ENCODE measurements at regions not wholly inside any gene's neighbourhood (a gene's known extent, or its start where the extent isn't known, plus 50 kb on each side); places are given as distances from the start of the nearest gene placed in this dataset.

DNA sequence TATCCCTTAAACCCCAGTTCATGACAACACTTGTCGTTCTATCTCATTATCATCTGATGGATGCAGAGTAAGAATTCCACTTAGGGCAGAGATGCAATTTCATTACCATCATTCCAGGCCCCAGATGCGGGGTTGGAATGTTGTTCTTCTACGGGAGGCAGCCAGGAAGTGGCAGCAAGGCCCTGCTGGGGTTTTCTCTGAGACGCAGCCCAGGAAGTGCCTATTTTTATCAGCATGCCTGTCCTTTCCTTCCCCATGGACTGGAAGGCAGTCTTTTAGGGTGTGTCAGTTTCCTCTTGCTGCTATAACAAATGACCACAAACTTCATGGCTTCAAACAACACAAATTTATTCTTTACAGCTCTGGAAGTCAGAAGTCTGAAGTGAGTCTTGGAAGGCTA, 246.6 kb upstream of the DYNLRB2 start:
- Histone ChIP-seq H3K79me1 (replicated peaks; ENCODE audit: low read length, poor library complexity, severe bottlenecking) (no peaks in the 10 kb centered on the region), H3K4me2 (ENCODE audit: low read length, poor library complexity, severe bottlenecking) (no peak overlapping the region), H3K9ac (ENCODE audit: low read length) (no peak overlapping the region), H3K23ac (ENCODE audit: low read length in 2 of 2) (no peak overlapping the region), H3K9me3 (ENCODE audit: control insufficient read depth, low read length) (no peaks in the 10 kb centered on the region), H3K36me3 (ENCODE audit: control insufficient read depth in 1 of 2, insufficient read depth in 2 of 2, low read depth in 1 of 2, low read length in 2 of 2) (no peaks in the 10 kb centered on the region), H2AK5ac (ENCODE audit: low read length, severe bottlenecking) (no peak overlapping the region), H3K27ac (ENCODE audit: low read length, poor library complexity, severe bottlenecking) (no peak overlapping the region), H3K4ac (ENCODE audit: low read depth in 1 of 2, low read length in 2 of 2) (no peak overlapping the region), H4K8ac (ENCODE audit: low read length) (no peak overlapping the region), H4K91ac (ENCODE audit: low read length) (no peak overlapping the region), H2BK120ac (ENCODE audit: low read depth, low read length) (no peak overlapping the region), H2BK12ac (ENCODE audit: low read length in 2 of 2) (no peak overlapping the region), H2AFZ (ENCODE audit: low read depth, low read length) (no peak overlapping the region), H2BK5ac (ENCODE audit: low read depth, low read length, poor library complexity, severe bottlenecking) (no peak overlapping the region), H3K14ac (ENCODE audit: low read length in 2 of 2) (no peak overlapping the region), H3K27me3 (ENCODE audit: control insufficient read depth in 1 of 2, insufficient read depth in 1 of 2, low read length in 2 of 2) (no peaks in the 10 kb centered on the region), H2BK15ac (ENCODE audit: low read depth, poor library complexity, severe bottlenecking) (no peak overlapping the region), H3K18ac (ENCODE audit: low read depth in 1 of 2, low read length in 2 of 2) (no peak overlapping the region), H3K4me1 (ENCODE audit: control insufficient read depth, insufficient read depth, low read depth, low read length) (no peaks in the 10 kb centered on the region), H3K4me3 (ENCODE audit: insufficient read depth in 1 of 2, low read depth in 1 of 2, low read length in 2 of 2) (no peak overlapping the region)
- 24% methylated on average over 4 of the region's 4 CpGs for WGBS
- DNase-seq: no peak

DNA sequence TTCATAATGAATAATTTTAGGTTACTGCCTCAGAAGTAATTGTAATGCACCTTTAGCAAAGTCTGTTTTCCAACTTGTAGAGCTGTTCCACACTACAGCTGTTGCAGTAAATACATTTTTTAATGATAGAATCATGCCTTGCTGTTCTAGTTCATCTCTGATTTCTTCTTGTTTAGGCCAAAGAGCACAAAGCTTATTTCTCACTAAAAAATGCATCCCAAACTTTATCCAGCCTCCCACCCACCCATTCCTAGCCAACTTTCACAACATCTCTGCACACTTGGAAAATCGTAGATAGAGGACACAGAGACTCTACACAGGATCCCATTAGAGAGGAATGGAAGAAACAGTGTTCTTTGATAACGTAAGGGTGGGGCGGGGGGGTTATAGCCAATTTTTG, 252.2 kb upstream of the DYNLRB2 start:
- DNase-seq: no peak
- H3K79me1 ChIP-seq (replicated peaks; ENCODE audit: low read length, poor library complexity, severe bottlenecking): no peaks in the 10 kb centered on the region
- H4K8ac ChIP-seq (ENCODE audit: low read length): no peak overlapping the region
- no peaks in the 10 kb centered on the region for H3K27me3 ChIP-seq (ENCODE audit: control insufficient read depth in 1 of 2, insufficient read depth in 1 of 2, low read length in 2 of 2)
- no peak overlapping the region for H2AK5ac ChIP-seq (ENCODE audit: low read length, severe bottlenecking)
- H3K23ac ChIP-seq (ENCODE audit: low read length in 2 of 2): no peak overlapping the region
- no peak overlapping the region for H2BK5ac ChIP-seq (ENCODE audit: low read depth, low read length, poor library complexity, severe bottlenecking)
- no peak overlapping the region for H2BK12ac ChIP-seq (ENCODE audit: low read length in 2 of 2)
- H3K27ac ChIP-seq (ENCODE audit: low read length, poor library complexity, severe bottlenecking): no peak overlapping the region
- H3K14ac ChIP-seq (ENCODE audit: low read length in 2 of 2): no peak overlapping the region
- H2BK120ac ChIP-seq (ENCODE audit: low read depth, low read length): no peak overlapping the region
- no peaks in the 10 kb centered on the region for H3K36me3 ChIP-seq (ENCODE audit: control insufficient read depth in 1 of 2, insufficient read depth in 2 of 2, low read depth in 1 of 2, low read length in 2 of 2)
- no peak overlapping the region for H4K91ac ChIP-seq (ENCODE audit: low read length)
- H3K4me3 ChIP-seq (ENCODE audit: insufficient read depth in 1 of 2, low read depth in 1 of 2, low read length in 2 of 2): no peak overlapping the region
- whole genome bisulfite sequencing: 92% methylated on average over 2 of the region's 3 CpGs
- H3K4me1 ChIP-seq (ENCODE audit: control insufficient read depth, insufficient read depth, low read depth, low read length): no peaks in the 10 kb centered on the region
- no peak overlapping the region for H2AFZ ChIP-seq (ENCODE audit: low read depth, low read length)
- no peak overlapping the region for H3K18ac ChIP-seq (ENCODE audit: low read depth in 1 of 2, low read length in 2 of 2)
- H3K9me3 ChIP-seq (ENCODE audit: control insufficient read depth, low read length): no peaks in the 10 kb centered on the region
- H3K4me2 ChIP-seq (ENCODE audit: low read length, poor library complexity, severe bottlenecking): no peak overlapping the region
- H3K9ac ChIP-seq (ENCODE audit: low read length): no peak overlapping the region
- no peak overlapping the region for H3K4ac ChIP-seq (ENCODE audit: low read depth in 1 of 2, low read length in 2 of 2)
- no peak overlapping the region for H2BK15ac ChIP-seq (ENCODE audit: low read depth, poor library complexity, severe bottlenecking)

DNA sequence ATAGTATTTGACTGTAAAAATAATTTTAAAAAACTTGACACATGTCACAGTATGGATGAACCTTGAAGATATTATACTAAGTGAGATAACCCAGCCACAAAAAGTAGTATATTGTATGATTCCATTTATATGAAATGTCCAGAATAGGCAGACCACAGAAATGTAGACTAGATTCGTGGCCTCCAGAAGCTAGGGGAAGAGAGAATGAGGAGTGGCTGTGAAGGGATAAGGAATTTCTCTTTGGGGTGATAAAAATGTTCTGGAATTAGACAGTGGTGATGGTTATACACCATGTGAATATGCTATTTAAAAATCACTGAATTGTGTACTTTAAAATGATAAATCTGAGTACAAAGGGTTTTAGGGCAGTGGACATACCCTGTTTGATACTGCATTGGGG, 253.1 kb upstream of the DYNLRB2 start:
- Histone ChIP-seq H3K9me3 (ENCODE audit: control insufficient read depth, low read length) (no peaks in the 10 kb centered on the region), H3K4me2 (ENCODE audit: low read length, poor library complexity, severe bottlenecking) (no peak overlapping the region), H2BK12ac (ENCODE audit: low read length in 2 of 2) (no peak overlapping the region), H3K27ac (ENCODE audit: low read length, poor library complexity, severe bottlenecking) (no peak overlapping the region), H2AFZ (ENCODE audit: low read depth, low read length) (no peak overlapping the region), H4K8ac (ENCODE audit: low read length) (no peak overlapping the region), H3K18ac (ENCODE audit: low read depth in 1 of 2, low read length in 2 of 2) (no peak overlapping the region), H2BK15ac (ENCODE audit: low read depth, poor library complexity, severe bottlenecking) (no peak overlapping the region), H2AK5ac (ENCODE audit: low read length, severe bottlenecking) (no peak overlapping the region), H3K4me3 (ENCODE audit: insufficient read depth in 1 of 2, low read depth in 1 of 2, low read length in 2 of 2) (no peak overlapping the region), H3K4ac (ENCODE audit: low read depth in 1 of 2, low read length in 2 of 2) (no peak overlapping the region), H3K23ac (ENCODE audit: low read length in 2 of 2) (no peak overlapping the region), H3K27me3 (ENCODE audit: control insufficient read depth in 1 of 2, insufficient read depth in 1 of 2, low read length in 2 of 2) (no peaks in the 10 kb centered on the region), H3K4me1 (ENCODE audit: control insufficient read depth, insufficient read depth, low read depth, low read length) (no peaks in the 10 kb centered on the region), H3K14ac (ENCODE audit: low read length in 2 of 2) (no peak overlapping the region), H2BK120ac (ENCODE audit: low read depth, low read length) (no peak overlapping the region), H4K91ac (ENCODE audit: low read length) (no peak overlapping the region), H3K79me1 (replicated peaks; ENCODE audit: low read length, poor library complexity, severe bottlenecking) (no peaks in the 10 kb centered on the region), H3K36me3 (ENCODE audit: control insufficient read depth in 1 of 2, insufficient read depth in 2 of 2, low read depth in 1 of 2, low read length in 2 of 2) (no peaks in the 10 kb centered on the region), H3K9ac (ENCODE audit: low read length) (no peak overlapping the region), H2BK5ac (ENCODE audit: low read depth, low read length, poor library complexity, severe bottlenecking) (no peak overlapping the region)
- DNase-seq: no peak
- WGBS: 68% methylated on average over 1 of the region's 1 CpG

DNA sequence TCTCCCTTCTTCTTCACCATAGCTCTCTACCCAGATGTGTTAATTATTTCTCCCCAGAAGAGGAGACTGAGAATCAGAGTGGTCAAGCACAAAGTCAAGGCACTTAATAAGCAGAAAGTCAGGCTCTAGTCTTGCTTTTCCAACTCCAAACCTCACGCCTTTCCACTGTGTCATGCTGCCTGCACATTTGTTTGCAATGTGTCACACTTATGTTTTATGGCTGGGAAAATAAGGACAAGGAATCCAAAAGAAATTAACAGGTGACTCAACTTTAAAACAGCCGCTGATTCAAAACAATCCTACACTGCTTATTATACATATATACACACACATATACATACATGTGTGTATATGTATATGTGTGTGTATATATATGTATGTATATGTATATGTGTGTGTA, 255.7 kb upstream of the DYNLRB2 start:
- no peak overlapping the region for H3K23ac ChIP-seq (ENCODE audit: low read length in 2 of 2)
- no peak overlapping the region for H3K4ac ChIP-seq (ENCODE audit: low read depth in 1 of 2, low read length in 2 of 2)
- H4K8ac ChIP-seq (ENCODE audit: low read length): no peak overlapping the region

More for the DNA sequence above, 255.7 kb upstream of the DYNLRB2 start:
- H3K4me3 ChIP-seq (ENCODE audit: insufficient read depth in 1 of 2, low read depth in 1 of 2, low read length in 2 of 2): no peak overlapping the region
- H3K27ac ChIP-seq (ENCODE audit: low read length, poor library complexity, severe bottlenecking): peak overlapping the region; percentile 63
- no peak overlapping the region for H3K4me2 ChIP-seq (ENCODE audit: low read length, poor library complexity, severe bottlenecking)
- no peaks in the 10 kb centered on the region for H3K9me3 ChIP-seq (ENCODE audit: control insufficient read depth, low read length)
- no peak overlapping the region for H2BK5ac ChIP-seq (ENCODE audit: low read depth, low read length, poor library complexity, severe bottlenecking)
- H2BK12ac ChIP-seq (ENCODE audit: low read length in 2 of 2): no peak overlapping the region
- H3K18ac ChIP-seq (ENCODE audit: low read depth in 1 of 2, low read length in 2 of 2): no peak overlapping the region
- H2BK15ac ChIP-seq (ENCODE audit: low read depth, poor library complexity, severe bottlenecking): no peak overlapping the region
- DNase-seq: peak; percentile 31
- H3K36me3 ChIP-seq (ENCODE audit: control insufficient read depth in 1 of 2, insufficient read depth in 2 of 2, low read depth in 1 of 2, low read length in 2 of 2): no peaks in the 10 kb centered on the region
- no peak overlapping the region for H3K9ac ChIP-seq (ENCODE audit: low read length)
- WGBS: 10% methylated on average over 1 of the region's 2 CpGs
- H2BK120ac ChIP-seq (ENCODE audit: low read depth, low read length): no peak overlapping the region
- no peaks in the 10 kb centered on the region for H3K27me3 ChIP-seq (ENCODE audit: control insufficient read depth in 1 of 2, insufficient read depth in 1 of 2, low read length in 2 of 2)
- no peak overlapping the region for H3K14ac ChIP-seq (ENCODE audit: low read length in 2 of 2)
- no peak overlapping the region for H2AFZ ChIP-seq (ENCODE audit: low read depth, low read length)
- no peaks in the 10 kb centered on the region for H3K4me1 ChIP-seq (ENCODE audit: control insufficient read depth, insufficient read depth, low read depth, low read length)
- H4K91ac ChIP-seq (ENCODE audit: low read length): no peak overlapping the region
- no peak overlapping the region for H2AK5ac ChIP-seq (ENCODE audit: low read length, severe bottlenecking)
- H3K79me1 ChIP-seq (replicated peaks; ENCODE audit: low read length, poor library complexity, severe bottlenecking): no peaks in the 10 kb centered on the region
